ENCODE measurements at regions not wholly inside any gene's neighbourhood (a gene's known extent, or its start where the extent isn't known, plus 50 kb on each side); places are given as distances from the start of the nearest gene placed in this dataset.

DNA sequence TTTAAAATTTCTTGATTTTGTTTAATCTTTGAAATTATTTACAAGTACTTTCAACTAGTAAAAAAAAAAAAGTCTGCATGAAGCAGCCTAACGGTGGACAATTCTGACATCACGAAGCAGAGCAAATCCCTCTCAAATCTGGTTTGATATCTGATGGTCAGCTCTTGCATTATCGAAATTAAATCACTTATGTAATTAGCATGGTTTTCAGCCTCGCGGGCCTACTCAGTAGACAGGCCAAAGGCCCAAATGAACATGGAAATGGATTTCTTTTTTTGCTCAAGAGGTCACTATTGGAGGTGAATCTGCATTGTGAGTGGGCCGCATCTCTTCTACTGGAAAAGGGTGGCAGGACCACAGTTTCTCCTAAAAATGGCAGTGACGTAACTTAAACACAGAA lies 209.8 kb downstream of the NR2F2 start:
- dilution Hi-C loops (cut with HindIII; ENCODE audit: low sequenced_read_pairs, unreplicated experiment), result no loop called here
- Histone ChIP-seq H4K91ac (ENCODE audit: insufficient read depth, low read depth, low read length) (no peak overlapping the region), H2AK9ac (replicated peaks; ENCODE audit: low read depth, low read length, poor library complexity) (no peak overlapping the region), H4K20me1 (ENCODE audit: insufficient read depth, low read length) (no peaks in the 10 kb centered on the region), H3K14ac (replicated peaks; ENCODE audit: low read depth, low read length) (no peak overlapping the region), H2AK5ac (ENCODE audit: low read depth, low read length) (no peak overlapping the region), H3K9ac (ENCODE audit: low read depth, low read length) (no peak overlapping the region), H3K79me1 (ENCODE audit: low read depth in 1 of 2, low read length in 2 of 2) (no peaks in the 10 kb centered on the region), H3K27ac (ENCODE audit: insufficient read depth, low read length) (no peak overlapping the region), H3K27me3 (ENCODE audit: control insufficient read depth, insufficient read depth, low read length) (no peaks in the 10 kb centered on the region), H3K9me1 (ENCODE audit: insufficient read depth, low read length) (no peaks in the 10 kb centered on the region), H3K18ac (ENCODE audit: low read depth, low read length) (no peak overlapping the region), H3K23ac (ENCODE audit: low read depth, low read length) (no peak overlapping the region), H3K4me1 (ENCODE audit: control insufficient read depth, insufficient read depth, low read length) (no peaks in the 10 kb centered on the region), H3K4me2 (ENCODE audit: low read depth, low read length) (no peak overlapping the region), H3K9me3 (ENCODE audit: control insufficient read depth, insufficient read depth, low read length) (no peaks in the 10 kb centered on the region), H2BK120ac (ENCODE audit: low read depth, low read length) (no peak overlapping the region), H3K4ac (ENCODE audit: low read depth, low read length) (no peak overlapping the region), H3K56ac (ENCODE audit: extremely low read depth, insufficient read depth, low read length) (no peak overlapping the region), H3K4me3 (ENCODE audit: insufficient read depth, low read depth, low read length) (no peak overlapping the region), H2BK20ac (ENCODE audit: low read depth, low read length) (no peak overlapping the region), H2BK5ac (ENCODE audit: low read depth, low read length, poor library complexity, severe bottlenecking) (no peak overlapping the region), H4K8ac (ENCODE audit: low read depth in 2 of 2, low read length in 2 of 2) (no peak overlapping the region), H4K5ac (ENCODE audit: low read depth, low read length) (no peak overlapping the region), H2AFZ (replicated peaks; ENCODE audit: low read length, poor library complexity) (no peak overlapping the region), H2BK15ac (ENCODE audit: low read depth, low read length) (no peak overlapping the region), H3K36me3 (ENCODE audit: control insufficient read depth, insufficient read depth, low read length) (no peaks in the 10 kb centered on the region)
- in situ Hi-C loops (cut with MboI; ENCODE audit: low sequenced_read_pairs), result no loop called here
- ATAC-seq (ENCODE audit: low read depth) (no peak), DNase-seq (no peak)
- ChIA-PET CTCF (interaction anchor here (0.9 kb wide), 1 partner anchor 8 kb away, joined by 3 read pairs; no protein-coding TSS in a partner anchor), POLR2A (ENCODE audit: unreplicated experiment) (no interaction called here)
- no TSS peak for BruUV-seq (replicated peaks)
- no peak for TF ChIP-seq POLR2A (IDR thresholded peaks at IDR 0.05; ENCODE audit: low read depth, low read length)
- no peak for TF ChIP-seq SMC3 (IDR thresholded peaks at IDR 0.05; ENCODE audit: low read depth, low read length)
- TF ChIP-seq NFE2L2 (IDR thresholded peaks at IDR 0.05; ENCODE audit: low read depth, low read length), result no peak
- TF ChIP-seq, protein P1, sequence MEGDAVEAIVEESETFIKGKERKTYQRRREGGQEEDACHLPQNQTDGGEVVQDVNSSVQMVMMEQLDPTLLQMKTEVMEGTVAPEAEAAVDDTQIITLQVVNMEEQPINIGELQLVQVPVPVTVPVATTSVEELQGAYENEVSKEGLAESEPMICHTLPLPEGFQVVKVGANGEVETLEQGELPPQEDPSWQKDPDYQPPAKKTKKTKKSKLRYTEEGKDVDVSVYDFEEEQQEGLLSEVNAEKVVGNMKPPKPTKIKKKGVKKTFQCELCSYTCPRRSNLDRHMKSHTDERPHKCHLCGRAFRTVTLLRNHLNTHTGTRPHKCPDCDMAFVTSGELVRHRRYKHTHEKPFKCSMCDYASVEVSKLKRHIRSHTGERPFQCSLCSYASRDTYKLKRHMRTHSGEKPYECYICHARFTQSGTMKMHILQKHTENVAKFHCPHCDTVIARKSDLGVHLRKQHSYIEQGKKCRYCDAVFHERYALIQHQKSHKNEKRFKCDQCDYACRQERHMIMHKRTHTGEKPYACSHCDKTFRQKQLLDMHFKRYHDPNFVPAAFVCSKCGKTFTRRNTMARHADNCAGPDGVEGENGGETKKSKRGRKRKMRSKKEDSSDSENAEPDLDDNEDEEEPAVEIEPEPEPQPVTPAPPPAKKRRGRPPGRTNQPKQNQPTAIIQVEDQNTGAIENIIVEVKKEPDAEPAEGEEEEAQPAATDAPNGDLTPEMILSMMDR (conservative IDR thresholded peaks at IDR 0.05; ENCODE audit: low read depth, low read length), result no peak
- no peak for TF ChIP-seq RFX5 (IDR thresholded peaks at IDR 0.05; ENCODE audit: low read depth, low read length)
- TF ChIP-seq CEBPB (IDR thresholded peaks at IDR 0.05; ENCODE audit: low read depth, low read length), result no peak
- no peak for TF ChIP-seq MXI1 (IDR thresholded peaks at IDR 0.05; ENCODE audit: borderline replicate concordance, low read depth, low read length)
- no peak for TF ChIP-seq RCOR1 (IDR thresholded peaks at IDR 0.05; ENCODE audit: insufficient replicate concordance, low read length)
- no peak for TF ChIP-seq CHD1 (IDR thresholded peaks at IDR 0.05; ENCODE audit: low read depth, low read length)
- TF ChIP-seq BHLHE40 (IDR thresholded peaks at IDR 0.05; ENCODE audit: low read depth, low read length), result no peak
- intact Hi-C loops (cut with micrococcal nuclease), result loop anchor here (5.0 kb wide), 1 partner anchor 1978 kb away; no protein-coding TSS in a partner anchor
- no CpG with 5 or more reads among the region's 7 CpGs for WGBS, 2 experiments (ENCODE audit: extremely low coverage in 2 of 2, insufficient read length in 1 of 2)

Measured in IMR-90 (cell line).